Right lobe of liver (tissue), 4 donors: ENCODE measurements at regions not wholly inside any gene's neighbourhood (a gene's known extent, or its start where the extent isn't known, plus 50 kb on each side); places are given as distances from the start of the nearest gene placed in this dataset.

Experiments
- POLR2A ChIP-seq: fragments of 450-650 bp; IDR thresholded peaks from one replicate; pipeline ENCODE4 v1.6.1; 2017; ENCODE audit warnings: antibody characterized with exemption, mild to moderate bottlenecking
- TF ChIP-seq, protein P1 (sequence below), 4 donors: fragments of 200-600 bp in 3 of 4; fragments of 450-650 bp in 1 of 4; IDR thresholded peaks; one replicate each; pipeline versions ENCODE4 v1.5.1 to v1.8.0; 2016 to 2022; ENCODE audit warnings: antibody characterized with exemption in 4 of 4, mild to moderate bottlenecking in 2 of 4
- donor health status: DM: no; HTN: no; CAD: no.
- donor health status: DM: no; HTN: no; CAD: no.
- donor health status: DM: no; HTN: yes; CAD: no.

DNA sequence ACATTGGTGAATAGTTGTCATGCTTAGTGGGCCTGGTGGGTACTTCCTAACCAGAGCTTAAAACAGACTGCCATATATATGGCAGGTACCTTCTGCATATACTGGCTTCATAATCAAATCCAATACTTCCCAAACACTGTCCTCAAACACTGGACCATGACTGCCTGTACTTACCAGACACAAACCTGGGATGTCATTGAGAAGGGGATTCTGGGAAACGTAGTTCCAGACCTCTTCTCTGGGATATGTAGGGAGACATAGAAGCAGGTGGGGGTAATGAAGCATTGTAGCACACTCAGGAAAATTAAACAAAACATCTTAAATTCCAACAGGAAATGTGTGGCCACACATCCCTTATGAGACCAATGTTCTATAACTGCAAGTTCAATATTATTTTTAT is 76.5 kb upstream of the ADAMTS5 start:
- TF ChIP-seq POLR2A = no peak
- TF ChIP-seq, protein P1, sequence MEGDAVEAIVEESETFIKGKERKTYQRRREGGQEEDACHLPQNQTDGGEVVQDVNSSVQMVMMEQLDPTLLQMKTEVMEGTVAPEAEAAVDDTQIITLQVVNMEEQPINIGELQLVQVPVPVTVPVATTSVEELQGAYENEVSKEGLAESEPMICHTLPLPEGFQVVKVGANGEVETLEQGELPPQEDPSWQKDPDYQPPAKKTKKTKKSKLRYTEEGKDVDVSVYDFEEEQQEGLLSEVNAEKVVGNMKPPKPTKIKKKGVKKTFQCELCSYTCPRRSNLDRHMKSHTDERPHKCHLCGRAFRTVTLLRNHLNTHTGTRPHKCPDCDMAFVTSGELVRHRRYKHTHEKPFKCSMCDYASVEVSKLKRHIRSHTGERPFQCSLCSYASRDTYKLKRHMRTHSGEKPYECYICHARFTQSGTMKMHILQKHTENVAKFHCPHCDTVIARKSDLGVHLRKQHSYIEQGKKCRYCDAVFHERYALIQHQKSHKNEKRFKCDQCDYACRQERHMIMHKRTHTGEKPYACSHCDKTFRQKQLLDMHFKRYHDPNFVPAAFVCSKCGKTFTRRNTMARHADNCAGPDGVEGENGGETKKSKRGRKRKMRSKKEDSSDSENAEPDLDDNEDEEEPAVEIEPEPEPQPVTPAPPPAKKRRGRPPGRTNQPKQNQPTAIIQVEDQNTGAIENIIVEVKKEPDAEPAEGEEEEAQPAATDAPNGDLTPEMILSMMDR (IDR thresholded peaks at IDR 0.05) = no peak
